NCI-H1092 treated with DMSO at 0.1 percent for 48 hours (cell line): ENCODE measurements at regions not wholly inside any gene's neighbourhood (a gene's known extent, or its start where the extent isn't known, plus 50 kb on each side); places are given as distances from the start of the nearest gene placed in this dataset.
"Not testable (repeated sequence)": the region's sequence is repeated elsewhere in the genome, so short reads cannot be mapped to it uniquely, and the experiment has no call there.

Experiments
- DNase-seq: peaks from one replicate; lab custom pipeline; 2025; lab: John Stamatoyannopoulos, UW

- DNase-seq: no peak
Measured at GRCh38 chr4:25981749-25982148, 67.7 kb downstream of the SMIM20 start.

DNA sequence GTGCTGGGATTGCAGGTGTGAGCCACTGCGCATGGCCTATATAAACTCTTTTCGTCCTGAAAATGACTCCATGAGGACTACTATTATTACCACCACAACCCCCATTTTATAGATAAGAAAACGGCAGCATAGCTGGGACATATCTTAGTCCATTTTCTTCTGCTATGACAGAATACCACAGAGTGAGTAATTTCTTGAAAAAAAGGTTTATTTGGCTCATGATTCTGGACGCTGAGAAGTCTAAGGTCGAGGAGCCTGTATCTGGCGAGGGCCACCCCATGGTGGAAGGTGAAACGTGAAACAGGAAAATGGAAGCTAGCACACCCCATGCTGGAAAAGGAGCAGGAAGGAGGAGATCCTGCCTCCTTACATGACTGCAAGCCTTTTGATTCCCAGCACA lies 68.9 kb downstream of the SMIM20 start:
- no peak for DNase-seq

- DNase-seq: no peak
Measured at GRCh38 chr4:25984266-25984665, 70.2 kb downstream of the SMIM20 start.

DNA sequence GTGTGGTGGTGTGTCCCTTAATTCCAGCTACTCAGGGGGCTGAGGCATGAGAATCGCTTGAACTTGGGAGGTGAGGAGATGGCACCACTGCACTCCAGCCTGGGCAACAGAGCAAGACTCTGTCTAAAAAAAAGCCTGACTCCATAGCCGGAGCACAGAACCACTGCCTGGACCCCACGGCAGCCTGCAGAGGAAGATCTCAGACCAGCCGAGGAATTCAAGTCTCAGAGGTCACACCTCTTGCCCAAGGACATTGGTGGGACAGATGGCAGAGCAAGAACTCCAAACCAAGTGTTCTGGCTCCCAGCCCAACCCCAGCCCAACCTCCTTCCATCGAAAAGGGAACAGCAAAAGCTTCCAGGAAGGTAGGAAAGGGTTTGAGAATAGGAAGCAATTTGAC lies 70.8 kb downstream of the SMIM20 start:
- DNase-seq: no peak

- DNase-seq: no peak
Measured at GRCh38 chr4:25986807-25987206, 72.8 kb downstream of the SMIM20 start.

GRCh38 chr4:25991340-25991739 lies 77.3 kb downstream of the SMIM20 start:
- no peak for DNase-seq

DNA sequence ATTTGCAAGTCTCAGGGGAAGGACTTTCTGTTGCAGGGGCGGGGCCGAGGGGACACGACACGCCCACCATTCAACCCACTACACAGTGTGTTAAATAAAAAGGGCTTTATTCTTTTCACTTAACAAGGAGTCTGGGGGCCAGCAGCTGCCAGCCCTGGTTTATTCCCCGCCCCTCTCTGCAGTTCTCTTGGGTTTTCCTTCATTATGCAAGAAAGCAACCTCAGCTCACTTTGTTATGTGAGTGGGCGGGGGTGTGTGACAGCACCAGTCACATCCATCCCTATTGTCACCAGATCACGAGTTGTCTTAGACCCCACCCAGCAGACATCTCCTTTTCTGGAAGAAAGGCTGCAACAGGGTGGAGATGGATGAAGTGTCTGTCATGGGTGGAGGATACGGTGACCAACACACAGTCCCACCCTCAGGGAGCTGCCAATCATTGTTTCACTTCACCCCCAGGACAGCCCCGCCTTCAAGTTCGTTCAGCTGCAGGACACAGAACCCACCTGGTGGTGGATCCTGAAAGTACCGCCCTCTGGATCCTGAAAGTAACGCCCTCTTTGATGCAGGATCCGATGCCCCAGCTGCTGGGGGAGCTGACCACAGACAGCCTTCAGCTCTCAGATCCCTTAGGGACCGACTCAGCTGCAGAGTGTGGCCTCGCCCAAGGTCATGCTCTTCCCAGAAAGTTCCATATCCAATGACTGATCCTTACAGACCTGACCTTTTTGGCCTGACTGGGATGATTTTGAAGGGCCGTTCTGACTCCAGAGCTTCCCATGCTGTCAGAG lies 79.6 kb downstream of the SMIM20 start:
- no peak for DNase-seq

DNA sequence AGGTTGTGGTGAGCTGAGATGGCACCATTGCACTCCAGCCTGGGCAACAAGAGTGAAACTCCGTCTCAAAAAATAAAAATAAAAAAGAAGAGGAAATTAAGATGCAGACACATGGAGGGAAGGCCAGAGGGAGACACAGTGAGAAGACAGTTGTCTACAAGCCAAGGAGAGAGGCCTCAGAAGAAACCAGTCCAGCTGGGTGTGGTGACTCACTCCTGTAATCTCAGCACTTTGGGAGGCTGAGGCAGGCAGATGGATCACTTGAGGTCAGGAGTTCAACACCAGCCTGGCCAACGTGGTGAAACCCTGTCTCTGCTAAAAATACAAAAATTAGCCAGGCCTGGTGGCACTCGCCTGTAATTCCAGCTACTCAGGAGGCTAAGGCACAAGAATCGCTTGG lies 80.6 kb downstream of the SMIM20 start:
- not testable (repeated sequence) for DNase-seq

GRCh38 chr4:26000274-26000950 lies 86.4 kb downstream of the SMIM20 start:
- DNase-seq: no peak

- DNase-seq: no peak
Measured at GRCh38 chr4:26001413-26001812, 87.4 kb downstream of the SMIM20 start.

DNA sequence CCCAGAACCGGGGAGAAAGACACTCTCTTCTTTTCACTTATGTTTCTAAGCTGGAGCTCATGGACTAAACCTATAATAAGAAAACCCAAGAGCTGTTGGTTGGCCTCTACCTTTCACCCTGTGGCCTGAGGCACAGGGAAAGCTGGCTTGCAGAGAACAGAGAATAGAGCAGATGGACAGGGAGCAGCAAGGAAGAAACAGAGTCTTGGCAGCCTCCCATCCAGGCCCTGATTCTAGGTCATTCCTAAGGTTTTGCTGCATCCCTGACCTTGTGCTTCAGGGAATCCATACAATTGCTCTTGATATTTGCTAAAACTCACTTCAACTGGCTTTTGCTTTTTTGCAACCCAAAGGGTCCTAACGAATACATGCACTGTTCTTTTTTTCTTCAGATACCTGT lies 87.8 kb downstream of the SMIM20 start:
- no peak for DNase-seq

DNA sequence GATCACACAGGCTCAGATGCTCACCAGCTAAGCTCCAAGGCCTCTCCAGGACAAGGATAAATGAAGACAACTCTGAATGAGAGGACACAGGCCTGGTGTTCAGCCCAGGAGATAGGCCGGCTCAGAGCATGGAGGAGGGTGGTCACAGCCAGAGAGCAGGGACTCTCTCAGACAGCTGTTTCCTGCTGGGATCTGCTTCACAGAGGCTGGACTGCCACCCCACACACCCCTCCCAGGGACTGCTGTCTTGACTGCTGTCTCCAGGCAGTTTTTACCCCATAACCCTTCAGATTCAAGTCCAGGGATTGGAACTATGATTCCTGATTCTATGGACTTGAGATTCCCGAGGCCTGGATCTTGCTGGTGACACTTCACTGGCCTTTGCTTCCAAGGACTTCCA lies 89.0 kb downstream of the SMIM20 start:
- no peak for DNase-seq

GRCh38 chr4:26004290-26004689 lies 90.3 kb downstream of the SMIM20 start:
- DNase-seq: no peak

DNA sequence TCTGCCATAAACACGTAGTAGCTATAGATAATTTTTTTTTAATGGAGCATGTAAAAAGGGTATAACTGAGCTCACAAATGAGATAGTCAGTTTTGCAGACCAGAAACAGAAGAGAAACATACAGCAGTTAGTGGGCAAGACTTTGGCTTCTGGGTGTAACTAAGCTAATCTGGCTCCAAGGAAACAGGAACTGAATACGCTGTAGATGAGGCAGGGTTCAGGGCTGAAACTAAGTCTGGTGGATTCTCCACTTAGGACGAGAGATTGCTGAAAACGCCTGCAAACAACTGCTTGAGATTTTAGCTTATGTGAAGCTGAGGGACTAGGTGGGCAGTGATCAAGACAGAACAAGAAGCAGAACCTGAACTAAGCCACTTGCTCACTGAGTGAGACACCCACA lies 91.7 kb downstream of the SMIM20 start:
- DNase-seq: no peak

DNA sequence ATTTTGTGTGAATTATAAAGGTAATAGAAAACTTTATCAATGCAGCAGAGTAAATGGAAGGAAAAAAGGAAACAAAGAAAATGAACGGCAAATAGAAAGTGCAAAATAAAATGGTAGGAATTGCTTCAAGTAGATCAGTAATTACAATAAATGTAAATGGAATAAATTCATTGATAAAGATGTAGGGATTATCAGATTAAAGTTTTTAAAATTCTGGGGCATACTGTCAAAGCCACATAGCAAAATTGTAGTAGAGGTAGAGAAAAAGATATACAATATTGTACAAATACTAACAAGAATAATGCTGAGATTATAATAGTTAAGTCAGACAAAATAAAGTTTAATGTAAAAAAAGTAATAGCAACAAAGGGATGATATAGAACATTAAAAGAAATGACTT lies 94.7 kb downstream of the SMIM20 start:
- no peak for DNase-seq

- no peak for DNase-seq
Measured at GRCh38 chr4:26009502-26009901, 95.5 kb downstream of the SMIM20 start.

DNA sequence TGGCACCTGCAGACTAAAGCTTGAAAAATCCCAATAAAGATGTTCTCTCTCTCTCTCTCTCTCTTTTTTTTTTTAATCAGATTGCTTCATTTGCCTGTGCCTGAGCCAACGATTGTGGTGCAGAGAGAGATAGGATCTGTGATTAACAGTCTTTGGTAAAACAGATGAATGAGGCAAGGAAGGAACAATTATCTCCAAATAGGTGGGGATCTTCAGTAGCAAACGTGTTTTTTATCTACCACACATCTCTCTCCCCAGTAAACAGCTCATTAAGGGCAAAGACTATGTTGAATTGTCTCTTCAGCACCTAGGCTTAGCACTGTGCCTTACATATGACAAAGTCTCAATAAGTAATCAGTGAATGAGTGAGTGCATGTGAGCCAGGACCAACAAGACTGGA lies 96.3 kb downstream of the SMIM20 start:
- no peak for DNase-seq

- no peak for DNase-seq
Measured at GRCh38 chr4:26013629-26014028, 99.6 kb downstream of the SMIM20 start.

DNA sequence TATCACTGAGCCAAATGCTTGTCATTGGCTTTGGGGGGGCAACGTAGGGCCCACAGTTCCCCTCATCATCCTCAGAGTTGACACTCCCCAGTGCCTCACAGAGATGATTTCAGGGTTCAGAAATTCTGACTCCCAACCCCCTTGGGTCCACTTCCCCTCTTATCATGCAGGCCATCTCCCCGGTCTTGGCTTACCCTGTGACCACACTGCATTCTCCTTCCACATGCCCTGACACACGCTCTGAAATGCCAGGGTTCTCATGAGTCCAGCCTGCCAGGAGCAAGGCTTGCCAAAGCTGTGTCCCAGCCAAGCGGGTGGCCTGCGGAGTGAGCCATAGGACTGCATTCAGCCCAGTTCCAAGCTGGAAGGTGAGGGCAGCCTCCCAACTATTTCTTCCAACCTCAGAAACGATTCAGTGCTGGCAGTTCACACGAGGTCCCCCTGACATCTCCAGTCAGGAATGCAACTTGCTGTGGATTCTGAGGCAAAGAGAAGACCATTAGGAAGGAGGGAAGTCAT lies 101.2 kb downstream of the SMIM20 start:
- DNase-seq: no peak

GRCh38 chr4:26015906-26016305 lies 101.9 kb downstream of the SMIM20 start:
- no peak for DNase-seq

DNA sequence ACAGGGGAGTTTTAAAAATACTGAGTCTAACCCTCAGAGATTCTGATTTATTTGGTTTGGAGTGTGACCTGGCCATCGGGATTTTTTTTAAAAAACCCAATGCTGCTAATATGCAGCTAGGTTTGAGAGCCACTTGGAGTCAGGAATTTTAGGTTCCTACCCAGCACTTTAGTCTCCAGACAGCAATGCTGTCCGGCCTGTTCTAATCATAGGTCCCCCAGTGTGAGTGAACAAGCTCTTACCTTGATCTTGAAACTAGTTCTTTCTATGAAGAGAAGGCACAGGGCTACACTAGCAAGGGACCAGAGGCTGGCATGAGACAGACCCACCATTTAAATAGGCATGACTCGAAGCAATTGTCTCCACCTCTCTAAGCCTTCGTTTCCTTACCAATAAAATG lies 103.5 kb downstream of the SMIM20 start:
- no peak for DNase-seq

- DNase-seq: not testable (repeated sequence)
Measured at GRCh38 chr4:26017961-26018700, 104.1 kb downstream of the SMIM20 start.
